ENCODE measurements at regions not wholly inside any gene's neighbourhood (a gene's known extent, or its start where the extent isn't known, plus 50 kb on each side); places are given as distances from the start of the nearest gene placed in this dataset.

DNA sequence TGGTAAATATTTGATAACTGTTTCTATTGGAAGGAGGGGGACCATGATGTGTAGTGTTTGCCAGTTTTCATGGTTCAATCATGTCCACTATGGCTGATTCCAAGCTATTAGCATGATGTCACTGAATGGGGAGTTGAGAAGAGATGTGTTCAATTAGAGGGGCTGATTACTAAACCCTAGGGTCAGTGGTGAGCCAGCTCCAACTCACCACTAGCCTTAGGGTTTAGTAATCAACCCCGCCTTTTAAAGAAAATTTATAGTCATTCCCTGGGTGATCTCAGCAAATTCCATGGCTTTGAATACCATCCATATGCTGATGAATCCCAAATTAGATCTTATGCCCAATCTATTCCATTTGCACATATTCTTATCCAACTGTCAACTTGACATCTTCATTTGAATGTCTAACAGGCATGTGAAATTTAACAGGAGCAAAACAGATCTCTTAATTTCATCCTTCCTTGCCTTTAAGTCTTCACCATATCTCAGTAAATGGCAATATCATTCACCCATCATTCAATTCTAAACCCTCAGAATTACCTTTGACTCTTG is 98.8 kb downstream of the GCNT1 start:
- DNase-seq = peak; percentile 81

DNA sequence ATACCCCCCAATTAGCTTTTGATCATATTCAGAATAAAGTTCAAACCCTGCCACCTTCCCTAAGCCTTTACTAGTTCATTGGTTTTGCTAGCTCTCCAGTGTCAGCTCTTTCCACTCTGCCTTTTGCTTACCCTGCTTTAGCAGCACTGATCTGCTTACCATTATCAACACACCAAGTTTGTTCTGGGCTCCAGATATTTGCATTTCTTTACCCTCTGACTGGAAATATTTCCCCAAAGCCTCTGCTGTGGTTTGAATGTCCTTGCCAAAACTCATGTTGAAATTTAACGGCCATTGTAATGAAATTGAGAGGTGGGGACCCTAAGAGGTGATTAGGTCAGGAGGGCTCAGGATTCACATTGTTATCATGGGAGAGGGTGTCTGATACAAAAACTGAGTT is 99.5 kb downstream of the GCNT1 start:
- DNase-seq = no peak

DNA sequence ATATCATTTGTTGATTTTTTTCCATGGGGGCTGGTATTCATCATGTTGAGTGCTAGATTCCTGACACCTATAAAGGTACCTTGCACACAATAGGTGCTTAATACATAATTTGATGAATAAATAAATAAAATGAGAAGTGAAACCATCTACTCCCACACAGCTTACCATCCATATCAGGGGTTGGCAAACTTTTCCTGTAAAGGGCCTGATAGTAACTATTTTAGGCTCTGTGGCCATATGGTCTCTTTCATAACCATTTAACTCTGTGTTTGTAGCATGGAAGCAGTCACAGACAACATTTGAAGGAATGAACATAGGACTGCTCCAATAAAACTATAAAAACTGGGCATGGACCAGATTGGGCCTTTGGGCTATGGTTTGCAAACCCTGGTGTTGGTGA is 100.3 kb downstream of the GCNT1 start:
- DNase-seq = no peak

DNA sequence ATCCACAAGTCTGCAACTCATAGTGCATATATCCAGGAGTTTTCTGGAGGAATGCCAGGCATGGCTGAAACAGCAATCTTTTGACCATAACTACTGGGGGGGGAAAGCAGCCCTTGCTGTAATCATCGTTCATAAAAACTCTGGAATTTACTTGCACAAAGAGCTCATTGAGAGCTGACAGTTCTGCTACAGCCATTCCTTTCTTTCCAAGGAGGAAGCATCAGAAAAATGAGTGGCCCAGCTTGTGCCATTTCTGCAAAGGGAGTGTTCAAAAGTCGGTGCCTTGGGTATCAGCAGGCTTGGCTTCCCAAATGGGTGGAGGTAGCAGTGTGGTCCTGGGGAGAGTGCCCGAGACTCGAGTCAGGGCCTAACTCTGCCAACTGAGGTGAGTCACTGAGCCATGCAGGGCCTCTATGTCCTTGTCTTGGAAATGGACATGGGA is 101.5 kb downstream of the GCNT1 start:
- DNase-seq = peak; percentile 83

DNA sequence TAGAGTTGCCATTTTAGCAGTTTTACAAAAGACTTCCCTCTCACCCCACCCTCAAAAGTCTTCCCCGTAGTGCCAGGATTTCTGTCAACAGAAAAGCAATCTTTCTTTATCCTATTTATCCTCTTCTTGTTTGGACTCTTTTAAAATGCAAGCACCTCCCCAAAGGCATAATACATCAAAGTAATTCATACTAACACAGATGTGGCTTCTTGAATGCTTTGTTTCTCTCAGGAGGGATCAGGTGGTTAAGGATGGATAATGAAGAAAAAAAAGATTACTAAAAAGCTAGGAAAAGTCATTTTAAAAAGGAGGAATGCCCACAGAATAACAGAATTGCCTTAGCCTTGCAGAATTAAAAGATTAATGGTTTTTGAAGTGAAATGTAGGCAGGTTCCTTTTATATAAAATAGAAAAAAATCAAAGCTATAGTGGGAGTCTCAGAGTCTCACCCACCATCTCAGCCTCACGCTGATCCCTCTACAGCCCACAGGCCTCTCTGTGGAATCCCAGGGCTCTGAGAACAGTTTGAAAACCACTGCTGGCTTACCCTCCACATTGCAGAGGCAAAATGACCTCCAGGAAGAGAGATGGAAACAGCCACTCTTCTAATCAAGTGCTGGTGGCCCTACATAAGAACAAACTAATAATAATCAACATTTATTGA is 102.2 kb downstream of the GCNT1 start:
- no peak for DNase-seq
